Brain microvascular endothelial cell (primary cell): ENCODE measurements at regions not wholly inside any gene's neighbourhood (a gene's known extent, or its start where the extent isn't known, plus 50 kb on each side); places are given as distances from the start of the nearest gene placed in this dataset.
"Not testable (repeated sequence)": the region's sequence is repeated elsewhere in the genome, so short reads cannot be mapped to it uniquely, and the experiment has no call there.

Source experiments
- DNase-seq: peaks from one replicate; pipeline ENCODE4 v3.0.0-alpha.2; 2020
- H3K27ac ChIP-seq: fragments of 250-450 bp; sonication (Bioruptor Pico); 2 replicates; pipeline ENCODE4 v1.5.1; 2020; ENCODE audit warnings: mild to moderate bottlenecking, moderate library complexity
- H3K27me3 ChIP-seq: fragments of 250-450 bp; sonication (Bioruptor Pico); replicated peaks from 2 replicates; pipeline ENCODE4 v1.5.1; 2020; ENCODE audit warnings: mild to moderate bottlenecking
- H3K36me3 ChIP-seq: fragments of 250-450 bp; sonication (Bioruptor Pico); replicated peaks from 2 replicates; pipeline ENCODE4 v1.5.1; 2020; ENCODE audit warnings: mild to moderate bottlenecking
- H3K4me3 ChIP-seq: 2 replicates; pipeline ENCODE4 v1.5.1; 2011; ENCODE audit warnings: low read depth, mild to moderate bottlenecking, control low read depth, low read length, moderate library complexity
- in situ Hi-C: cut with HindIII; loops from 2 replicates; pipeline ENCODE4 v1.10.0; 2017; ENCODE audit warnings: low sequenced_read_pairs, low pct_ligation_motif_present
- TF ChIP-seq, protein P1 (sequence below): IDR thresholded peaks from 2 replicates; pipeline ENCODE4 v1.5.1; 2011; ENCODE audit warnings: low read depth, mild to moderate bottlenecking, moderate library complexity, low read length, control low read depth, inconsistent platforms; ENCODE audit errors: missing control alignments

GRCh38 chr1:149841597-149842238 is 57.6 kb upstream of the BOLA1 start:
- H3K4me3 ChIP-seq, H3K36me3 ChIP-seq, H3K27me3 ChIP-seq, in situ Hi-C loops, H3K27ac ChIP-seq, DNase-seq: not testable (repeated sequence)

DNA sequence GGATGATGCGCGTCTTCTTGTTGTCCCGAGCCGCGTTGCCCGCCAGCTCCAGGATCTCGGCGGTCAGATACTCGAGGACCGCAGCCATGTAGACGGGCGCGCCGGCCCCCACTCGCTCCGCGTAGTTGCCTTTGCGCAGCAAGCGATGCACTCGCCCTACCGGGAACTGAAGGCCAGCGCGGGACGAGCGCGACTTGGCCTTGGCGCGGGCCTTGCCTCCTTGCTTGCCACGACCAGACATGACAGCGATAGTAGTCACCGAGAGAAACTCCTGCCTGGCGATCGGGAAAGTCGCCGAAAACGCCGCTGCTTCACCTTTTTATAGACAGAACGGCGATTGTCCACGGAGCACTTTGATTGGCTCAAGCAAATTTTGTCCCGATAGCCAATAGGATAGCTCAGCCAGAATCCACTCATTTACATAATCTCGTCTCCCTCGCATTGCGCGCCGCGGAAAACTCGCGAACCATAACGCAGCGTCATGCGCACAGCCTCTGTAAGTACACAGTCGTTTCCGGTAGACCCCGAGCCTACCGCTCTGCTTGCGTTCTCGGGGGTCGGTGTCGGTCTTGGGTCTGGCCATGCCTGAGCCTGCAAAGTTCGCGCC is 56.8 kb upstream of the BOLA1 start:
- H3K27me3 ChIP-seq, in situ Hi-C loops, H3K27ac ChIP-seq, DNase-seq, H3K36me3 ChIP-seq, H3K4me3 ChIP-seq: not testable (repeated sequence)

DNA sequence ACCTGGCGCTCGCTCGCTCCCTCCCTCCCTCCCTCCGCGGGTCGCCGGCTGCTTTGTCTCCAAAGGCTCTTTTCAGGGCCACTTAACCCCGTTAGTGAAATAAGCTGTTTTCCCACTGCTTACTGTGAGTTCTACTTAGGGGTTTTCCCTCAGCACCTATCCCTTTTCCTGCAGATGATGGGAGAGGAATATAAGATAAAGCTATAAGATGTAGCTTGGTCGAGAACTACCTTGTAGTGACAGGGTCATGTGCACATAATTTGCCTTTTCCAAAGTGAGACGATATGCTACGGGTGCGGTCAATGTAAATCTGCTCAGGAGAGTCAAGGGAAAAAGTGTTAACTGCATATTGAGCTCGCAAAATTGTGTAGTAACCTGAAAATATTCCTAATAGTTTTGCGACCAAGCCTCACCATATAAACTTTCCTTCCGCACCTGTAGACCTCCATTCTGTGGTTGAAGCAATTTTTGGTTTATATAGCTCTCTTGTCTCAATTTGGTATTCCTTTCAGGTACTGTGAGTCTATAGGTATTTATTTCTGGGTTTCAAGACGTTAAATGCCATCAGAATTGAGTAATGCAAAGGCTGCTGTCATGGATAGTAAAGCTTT is 55.8 kb upstream of the BOLA1 start:
- DNase-seq = no peak
- Histone ChIP-seq H3K4me3 (peak overlapping the region; percentile 59), H3K27me3 (no peaks in the 10 kb centered on the region), H3K36me3 (no peaks in the 10 kb centered on the region), H3K27ac (peak overlapping the region; percentile 35)
- TF ChIP-seq, protein P1, sequence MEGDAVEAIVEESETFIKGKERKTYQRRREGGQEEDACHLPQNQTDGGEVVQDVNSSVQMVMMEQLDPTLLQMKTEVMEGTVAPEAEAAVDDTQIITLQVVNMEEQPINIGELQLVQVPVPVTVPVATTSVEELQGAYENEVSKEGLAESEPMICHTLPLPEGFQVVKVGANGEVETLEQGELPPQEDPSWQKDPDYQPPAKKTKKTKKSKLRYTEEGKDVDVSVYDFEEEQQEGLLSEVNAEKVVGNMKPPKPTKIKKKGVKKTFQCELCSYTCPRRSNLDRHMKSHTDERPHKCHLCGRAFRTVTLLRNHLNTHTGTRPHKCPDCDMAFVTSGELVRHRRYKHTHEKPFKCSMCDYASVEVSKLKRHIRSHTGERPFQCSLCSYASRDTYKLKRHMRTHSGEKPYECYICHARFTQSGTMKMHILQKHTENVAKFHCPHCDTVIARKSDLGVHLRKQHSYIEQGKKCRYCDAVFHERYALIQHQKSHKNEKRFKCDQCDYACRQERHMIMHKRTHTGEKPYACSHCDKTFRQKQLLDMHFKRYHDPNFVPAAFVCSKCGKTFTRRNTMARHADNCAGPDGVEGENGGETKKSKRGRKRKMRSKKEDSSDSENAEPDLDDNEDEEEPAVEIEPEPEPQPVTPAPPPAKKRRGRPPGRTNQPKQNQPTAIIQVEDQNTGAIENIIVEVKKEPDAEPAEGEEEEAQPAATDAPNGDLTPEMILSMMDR = no peak
- in situ Hi-C loops = no loop called here

- TF ChIP-seq, protein P1 = no peak
- Histone ChIP-seq H3K27ac (no peak overlapping the region), H3K4me3 (peak overlapping the region; percentile 59), H3K27me3 (no peaks in the 10 kb centered on the region), H3K36me3 (no peaks in the 10 kb centered on the region)
- in situ Hi-C loops = no loop called here
- peak; percentile 39 for DNase-seq
These were observed 55.3 kb upstream of the BOLA1 start for GRCh38 chr1:149844101-149844500.

- H3K27me3 ChIP-seq = no peaks in the 10 kb centered on the region
- peak overlapping the region; percentile 59 for H3K4me3 ChIP-seq
- in situ Hi-C loops = no loop called here
- H3K27ac ChIP-seq = no peak overlapping the region
- H3K36me3 ChIP-seq = no peaks in the 10 kb centered on the region
- TF ChIP-seq, protein P1 = no peak
- DNase-seq = no peak
These were observed 54.6 kb upstream of the BOLA1 start for GRCh38 chr1:149844650-149845255.

GRCh38 chr1:149845416-149845815 is 54.0 kb upstream of the BOLA1 start:
- H3K27me3 ChIP-seq = no peaks in the 10 kb centered on the region
- TF ChIP-seq, protein P1 = no peak
- no peak overlapping the region for H3K4me3 ChIP-seq
- in situ Hi-C loops = no loop called here
- no peak for DNase-seq
- H3K27ac ChIP-seq = no peak overlapping the region
- no peaks in the 10 kb centered on the region for H3K36me3 ChIP-seq
